Brain microvascular endothelial cell (primary cell): ENCODE measurements at regions not wholly inside any gene's neighbourhood (a gene's known extent, or its start where the extent isn't known, plus 50 kb on each side); places are given as distances from the start of the nearest gene placed in this dataset.

Source experiments
- DNase-seq: peaks from one replicate; pipeline ENCODE4 v3.0.0-alpha.2; 2020
- H3K27ac ChIP-seq: fragments of 250-450 bp; sonication (Bioruptor Pico); 2 replicates; pipeline ENCODE4 v1.5.1; 2020; ENCODE audit warnings: mild to moderate bottlenecking, moderate library complexity
- H3K27me3 ChIP-seq: fragments of 250-450 bp; sonication (Bioruptor Pico); replicated peaks from 2 replicates; pipeline ENCODE4 v1.5.1; 2020; ENCODE audit warnings: mild to moderate bottlenecking
- H3K36me3 ChIP-seq: fragments of 250-450 bp; sonication (Bioruptor Pico); replicated peaks from 2 replicates; pipeline ENCODE4 v1.5.1; 2020; ENCODE audit warnings: mild to moderate bottlenecking
- H3K4me3 ChIP-seq: 2 replicates; pipeline ENCODE4 v1.5.1; 2011; ENCODE audit warnings: low read depth, mild to moderate bottlenecking, control low read depth, low read length, moderate library complexity
- in situ Hi-C: cut with HindIII; loops from 2 replicates; pipeline ENCODE4 v1.10.0; 2017; ENCODE audit warnings: low sequenced_read_pairs, low pct_ligation_motif_present
- TF ChIP-seq, protein P1 (sequence below): IDR thresholded peaks from 2 replicates; pipeline ENCODE4 v1.5.1; 2011; ENCODE audit warnings: low read depth, mild to moderate bottlenecking, moderate library complexity, low read length, control low read depth, inconsistent platforms; ENCODE audit errors: missing control alignments

GRCh38 chr18:55090564-55091188 is 131.4 kb upstream of the CCDC68 start:
- TF ChIP-seq, protein P1, sequence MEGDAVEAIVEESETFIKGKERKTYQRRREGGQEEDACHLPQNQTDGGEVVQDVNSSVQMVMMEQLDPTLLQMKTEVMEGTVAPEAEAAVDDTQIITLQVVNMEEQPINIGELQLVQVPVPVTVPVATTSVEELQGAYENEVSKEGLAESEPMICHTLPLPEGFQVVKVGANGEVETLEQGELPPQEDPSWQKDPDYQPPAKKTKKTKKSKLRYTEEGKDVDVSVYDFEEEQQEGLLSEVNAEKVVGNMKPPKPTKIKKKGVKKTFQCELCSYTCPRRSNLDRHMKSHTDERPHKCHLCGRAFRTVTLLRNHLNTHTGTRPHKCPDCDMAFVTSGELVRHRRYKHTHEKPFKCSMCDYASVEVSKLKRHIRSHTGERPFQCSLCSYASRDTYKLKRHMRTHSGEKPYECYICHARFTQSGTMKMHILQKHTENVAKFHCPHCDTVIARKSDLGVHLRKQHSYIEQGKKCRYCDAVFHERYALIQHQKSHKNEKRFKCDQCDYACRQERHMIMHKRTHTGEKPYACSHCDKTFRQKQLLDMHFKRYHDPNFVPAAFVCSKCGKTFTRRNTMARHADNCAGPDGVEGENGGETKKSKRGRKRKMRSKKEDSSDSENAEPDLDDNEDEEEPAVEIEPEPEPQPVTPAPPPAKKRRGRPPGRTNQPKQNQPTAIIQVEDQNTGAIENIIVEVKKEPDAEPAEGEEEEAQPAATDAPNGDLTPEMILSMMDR: no peak
- in situ Hi-C loops: no loop called here
- peak; percentile 20 for DNase-seq
- Histone ChIP-seq H3K36me3 (no peaks in the 10 kb centered on the region), H3K27ac (no peak overlapping the region), H3K4me3 (no peak overlapping the region), H3K27me3 (no peaks in the 10 kb centered on the region)

GRCh38 chr18:55089610-55090009 is 130.3 kb upstream of the CCDC68 start:
- H3K4me3 ChIP-seq: no peak overlapping the region
- DNase-seq: no peak
- H3K36me3 ChIP-seq: no peaks in the 10 kb centered on the region
- TF ChIP-seq, protein P1: no peak
- no peak overlapping the region for H3K27ac ChIP-seq
- H3K27me3 ChIP-seq: no peaks in the 10 kb centered on the region
- in situ Hi-C loops: no loop called here

- no peaks in the 10 kb centered on the region for H3K36me3 ChIP-seq
- no peak overlapping the region for H3K27ac ChIP-seq
- TF ChIP-seq, protein P1: no peak
- no peak for DNase-seq
- in situ Hi-C loops: no loop called here
- no peaks in the 10 kb centered on the region for H3K27me3 ChIP-seq
- H3K4me3 ChIP-seq: no peak overlapping the region
These were observed 129.3 kb upstream of the CCDC68 start for GRCh38 chr18:55088561-55088960.

DNA sequence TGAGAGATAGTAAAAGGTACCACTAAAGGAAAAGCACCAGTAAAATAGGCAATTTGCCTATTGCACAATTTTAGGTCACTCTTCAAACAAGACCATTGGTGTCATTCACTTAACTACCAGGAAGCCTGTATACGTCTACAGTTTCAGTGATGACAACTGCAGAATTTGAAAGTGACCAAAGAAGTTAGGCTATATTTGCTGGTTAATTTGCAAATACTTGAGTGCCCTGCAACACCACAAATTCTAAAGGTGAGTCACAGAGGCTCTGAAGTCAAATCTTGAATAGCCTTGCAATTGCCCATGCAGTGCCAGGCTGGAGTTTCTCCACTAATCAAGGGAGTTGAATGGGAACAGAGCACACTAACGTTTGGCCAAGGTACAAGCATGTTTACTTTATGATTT is 128.7 kb upstream of the CCDC68 start:
- H3K4me3 ChIP-seq: no peak overlapping the region
- no peaks in the 10 kb centered on the region for H3K27me3 ChIP-seq
- in situ Hi-C loops: no loop called here
- H3K27ac ChIP-seq: no peak overlapping the region
- TF ChIP-seq, protein P1: no peak
- DNase-seq: no peak
- H3K36me3 ChIP-seq: no peaks in the 10 kb centered on the region

DNA sequence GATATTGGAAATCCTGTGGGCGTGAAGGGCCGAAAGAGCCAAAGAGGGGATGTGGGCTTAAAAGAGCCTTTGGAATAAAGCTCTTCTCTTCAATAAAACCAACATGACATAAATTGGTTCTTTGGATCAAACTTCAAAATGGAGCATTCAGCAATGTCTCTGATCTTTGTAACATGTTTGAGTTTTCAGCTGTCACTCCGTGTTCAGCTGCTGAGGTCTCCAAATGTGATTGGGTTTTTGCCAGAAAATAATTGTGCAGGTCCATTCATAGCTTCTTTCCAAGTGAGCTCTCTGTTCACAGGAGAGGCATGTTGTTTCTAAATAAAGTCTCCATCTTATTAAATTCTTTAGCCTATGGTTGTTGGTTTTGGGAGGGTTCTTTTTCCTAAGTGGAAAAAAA is 127.6 kb upstream of the CCDC68 start:
- DNase-seq: no peak
- no peaks in the 10 kb centered on the region for H3K36me3 ChIP-seq
- H3K27ac ChIP-seq: no peak overlapping the region
- H3K27me3 ChIP-seq: no peaks in the 10 kb centered on the region
- H3K4me3 ChIP-seq: no peak overlapping the region
- TF ChIP-seq, protein P1: no peak
- in situ Hi-C loops: no loop called here

- no peak for DNase-seq
- Histone ChIP-seq H3K4me3 (no peak overlapping the region), H3K36me3 (no peaks in the 10 kb centered on the region), H3K27me3 (no peaks in the 10 kb centered on the region), H3K27ac (no peak overlapping the region)
- TF ChIP-seq, protein P1: no peak
- in situ Hi-C loops: no loop called here
These were observed 126.5 kb upstream of the CCDC68 start for GRCh38 chr18:55085557-55086285.
